ENCODE measurements at regions not wholly inside any gene's neighbourhood (a gene's known extent, or its start where the extent isn't known, plus 50 kb on each side); places are given as distances from the start of the nearest gene placed in this dataset.

- TF ChIP-seq, protein P1, sequence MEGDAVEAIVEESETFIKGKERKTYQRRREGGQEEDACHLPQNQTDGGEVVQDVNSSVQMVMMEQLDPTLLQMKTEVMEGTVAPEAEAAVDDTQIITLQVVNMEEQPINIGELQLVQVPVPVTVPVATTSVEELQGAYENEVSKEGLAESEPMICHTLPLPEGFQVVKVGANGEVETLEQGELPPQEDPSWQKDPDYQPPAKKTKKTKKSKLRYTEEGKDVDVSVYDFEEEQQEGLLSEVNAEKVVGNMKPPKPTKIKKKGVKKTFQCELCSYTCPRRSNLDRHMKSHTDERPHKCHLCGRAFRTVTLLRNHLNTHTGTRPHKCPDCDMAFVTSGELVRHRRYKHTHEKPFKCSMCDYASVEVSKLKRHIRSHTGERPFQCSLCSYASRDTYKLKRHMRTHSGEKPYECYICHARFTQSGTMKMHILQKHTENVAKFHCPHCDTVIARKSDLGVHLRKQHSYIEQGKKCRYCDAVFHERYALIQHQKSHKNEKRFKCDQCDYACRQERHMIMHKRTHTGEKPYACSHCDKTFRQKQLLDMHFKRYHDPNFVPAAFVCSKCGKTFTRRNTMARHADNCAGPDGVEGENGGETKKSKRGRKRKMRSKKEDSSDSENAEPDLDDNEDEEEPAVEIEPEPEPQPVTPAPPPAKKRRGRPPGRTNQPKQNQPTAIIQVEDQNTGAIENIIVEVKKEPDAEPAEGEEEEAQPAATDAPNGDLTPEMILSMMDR (IDR thresholded peaks at IDR 0.05), result no peak
- TF ChIP-seq POLR2A (IDR thresholded peaks at IDR 0.05; ENCODE audit: low read depth), result no peak
- no peak for TF ChIP-seq EP300 (IDR thresholded peaks at IDR 0.05)
Observed at GRCh38 chr13:107395927-107396662, 819.2 kb downstream of the LIG4 start.
